NCI-H345 (cell line): ENCODE measurements at regions not wholly inside any gene's neighbourhood (a gene's known extent, or its start where the extent isn't known, plus 50 kb on each side); places are given as distances from the start of the nearest gene placed in this dataset.
"Not testable (repeated sequence)": the region's sequence is repeated elsewhere in the genome, so short reads cannot be mapped to it uniquely, and the experiment has no call there.

Source experiments
- DNase-seq: peaks from one replicate; lab custom pipeline; 2025; lab: John Stamatoyannopoulos, UW

- DNase-seq: no peak
These were observed 849.1 kb downstream of the DIPK2A start for GRCh38 chr3:144820726-144821125.

- no peak for DNase-seq
These were observed 850.0 kb downstream of the DIPK2A start for GRCh38 chr3:144821583-144821982.

GRCh38 chr3:144822671-144823070 lies 851.0 kb downstream of the DIPK2A start:
- no peak for DNase-seq

GRCh38 chr3:144831955-144832716 lies 860.5 kb downstream of the DIPK2A start:
- no peak for DNase-seq

- DNase-seq: no peak
These were observed 868.4 kb downstream of the DIPK2A start for GRCh38 chr3:144839991-144840390.

- DNase-seq: no peak
These were observed 869.2 kb downstream of the DIPK2A start for GRCh38 chr3:144840866-144841265.

- no peak for DNase-seq
These were observed 871.5 kb downstream of the DIPK2A start for GRCh38 chr3:144843099-144843498.

- no peak for DNase-seq
These were observed 881.4 kb downstream of the DIPK2A start for GRCh38 chr3:144852999-144853398.

GRCh38 chr3:144854020-144854419 lies 882.4 kb downstream of the DIPK2A start:
- not testable (repeated sequence) for DNase-seq

- no peak for DNase-seq
These were observed 887.5 kb downstream of the DIPK2A start for GRCh38 chr3:144859161-144859560.

GRCh38 chr3:144864646-144865045 lies 893.0 kb downstream of the DIPK2A start:
- DNase-seq: no peak

GRCh38 chr3:144865948-144866347 lies 894.3 kb downstream of the DIPK2A start:
- DNase-seq: no peak

- DNase-seq: no peak
These were observed 894.9 kb downstream of the DIPK2A start for GRCh38 chr3:144866476-144866875.

- no peak for DNase-seq
These were observed 896.9 kb downstream of the DIPK2A start for GRCh38 chr3:144868506-144868905.

- no peak for DNase-seq
These were observed 901.4 kb downstream of the DIPK2A start for GRCh38 chr3:144873066-144873465.

GRCh38 chr3:144875211-144875610 lies 903.6 kb downstream of the DIPK2A start:
- no peak for DNase-seq

GRCh38 chr3:144877356-144877755 lies 905.7 kb downstream of the DIPK2A start:
- DNase-seq: no peak

- no peak for DNase-seq
These were observed 908.1 kb downstream of the DIPK2A start for GRCh38 chr3:144879701-144880100.

GRCh38 chr3:144893980-144894379 lies 922.4 kb downstream of the DIPK2A start:
- no peak for DNase-seq

GRCh38 chr3:144894576-144894975 lies 923.0 kb downstream of the DIPK2A start:
- no peak for DNase-seq

GRCh38 chr3:144900366-144900765 lies 928.7 kb downstream of the DIPK2A start:
- DNase-seq: no peak

- not testable (repeated sequence) for DNase-seq
These were observed 936.0 kb downstream of the DIPK2A start for GRCh38 chr3:144907581-144907980.

GRCh38 chr3:144912968-144913367 lies 941.3 kb downstream of the DIPK2A start:
- DNase-seq: no peak

- no peak for DNase-seq
These were observed 943.6 kb downstream of the DIPK2A start for GRCh38 chr3:144915202-144915601.
